ENCODE measurements at regions not wholly inside any gene's neighbourhood (a gene's known extent, or its start where the extent isn't known, plus 50 kb on each side); places are given as distances from the start of the nearest gene placed in this dataset.

GRCh38 chr1:117267232-117267774, 56.6 kb upstream of the VTCN1 start:
- intact Hi-C loops (cut with DNase I, micrococcal nuclease): no loop called here
- ATAC-seq (no peak), DNase-seq (no peak)

- ATAC-seq (no peak), DNase-seq (no peak)
- intact Hi-C loops (cut with DNase I, micrococcal nuclease): no loop called here
These were observed 52.2 kb upstream of the VTCN1 start for GRCh38 chr1:117262976-117263375.

- no peak for ATAC-seq
These were observed 50.7 kb upstream of the VTCN1 start for GRCh38 chr1:117261424-117261785.

GRCh38 chr1:117260761-117261423, 50.2 kb upstream of the VTCN1 start:
- no peak for DNase-seq
- intact Hi-C loops (cut with DNase I, micrococcal nuclease): no loop called here
- ATAC-seq: no peak

More at GRCh38 chr1:117261424-117261785, 50.7 kb upstream of the VTCN1 start:
- DNase-seq: no peak
- intact Hi-C loops (cut with DNase I, micrococcal nuclease): no loop called here

Measured in left colon (tissue), 2 donors.